HG02943 (cell line): ENCODE measurements at regions not wholly inside any gene's neighbourhood (a gene's known extent, or its start where the extent isn't known, plus 50 kb on each side); places are given as distances from the start of the nearest gene placed in this dataset.
A peak's percentile ranks its signal among the peaks of the same experiment; 100 is the strongest.
"Not testable (repeated sequence)": the region's sequence is repeated elsewhere in the genome, so short reads cannot be mapped to it uniquely, and the experiment has no call there.

Experiments used
- ATAC-seq: cut with Tn5 transposase; IDR thresholded peaks from one replicate; pipeline ENCODE4 v1.9.1; 2021; ENCODE audit warnings: mild to moderate bottlenecking, low read depth, moderate library complexity; ENCODE audit not compliant: unreplicated experiment

DNA sequence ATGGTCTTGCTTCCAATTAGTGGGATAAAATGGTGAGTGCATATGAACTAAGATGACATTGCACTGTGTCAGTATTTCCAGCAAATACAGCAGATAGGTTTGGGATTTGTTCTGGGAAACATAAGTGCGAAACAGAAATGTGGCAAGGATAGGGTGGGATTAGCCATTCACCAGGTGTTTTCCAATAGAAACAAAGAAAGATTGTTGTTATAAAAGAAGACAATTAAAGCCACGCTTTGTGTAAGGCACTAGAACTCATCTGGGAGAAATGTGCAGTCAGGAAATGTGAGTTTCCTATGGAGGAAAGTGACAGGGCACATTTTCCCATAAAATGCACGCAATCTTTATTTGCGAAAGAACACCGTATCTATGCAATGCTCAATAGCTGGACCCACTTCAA is 1547.8 kb downstream of the EFNB2 start:
- no peak for ATAC-seq

GRCh38 chr13:104984296-104984818 is 1551.1 kb downstream of the EFNB2 start:
- ATAC-seq, result peak; percentile 75

DNA sequence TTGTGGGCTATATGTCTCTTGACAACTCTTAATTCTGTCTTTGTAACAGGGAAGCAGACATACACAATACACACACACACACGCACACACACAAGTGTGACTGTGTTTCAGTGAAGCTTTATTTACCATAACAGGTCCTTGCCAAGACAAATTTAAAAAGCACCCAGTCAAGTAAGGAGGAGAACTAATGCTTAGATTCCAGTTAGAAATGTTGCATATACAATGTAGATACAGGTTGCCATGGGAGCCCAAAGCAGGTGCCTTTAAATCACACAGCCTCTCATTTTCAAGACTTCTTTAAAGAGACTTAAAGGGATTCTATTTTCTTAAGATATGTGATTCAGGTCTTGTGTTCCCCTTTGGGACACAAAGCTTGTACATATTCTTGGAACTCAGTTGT is 1551.9 kb downstream of the EFNB2 start:
- no peak for ATAC-seq

GRCh38 chr13:104980586-104980985 is 1554.9 kb downstream of the EFNB2 start:
- no peak for ATAC-seq

- no peak for ATAC-seq
These were observed 1556.0 kb downstream of the EFNB2 start for GRCh38 chr13:104979281-104980030.

DNA sequence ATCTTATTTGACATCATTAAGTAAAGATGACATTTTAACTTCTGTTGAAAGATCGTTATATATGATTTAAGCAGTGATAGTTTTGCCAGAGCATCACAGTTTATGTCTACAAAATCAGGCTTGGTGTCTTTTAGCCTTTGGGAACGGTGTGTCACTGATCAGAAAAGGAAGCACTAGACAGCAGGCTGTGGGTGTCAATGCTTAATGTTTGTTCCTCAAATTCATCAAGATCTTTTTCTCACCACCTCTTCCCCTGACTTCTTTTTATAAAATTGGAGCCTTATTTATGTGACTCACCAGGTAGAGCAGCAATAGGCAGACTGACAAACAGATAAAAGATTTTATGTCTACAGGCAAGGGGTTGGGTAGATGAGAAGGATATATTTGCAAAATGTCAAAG is 1558.5 kb downstream of the EFNB2 start:
- ATAC-seq, result no peak

DNA sequence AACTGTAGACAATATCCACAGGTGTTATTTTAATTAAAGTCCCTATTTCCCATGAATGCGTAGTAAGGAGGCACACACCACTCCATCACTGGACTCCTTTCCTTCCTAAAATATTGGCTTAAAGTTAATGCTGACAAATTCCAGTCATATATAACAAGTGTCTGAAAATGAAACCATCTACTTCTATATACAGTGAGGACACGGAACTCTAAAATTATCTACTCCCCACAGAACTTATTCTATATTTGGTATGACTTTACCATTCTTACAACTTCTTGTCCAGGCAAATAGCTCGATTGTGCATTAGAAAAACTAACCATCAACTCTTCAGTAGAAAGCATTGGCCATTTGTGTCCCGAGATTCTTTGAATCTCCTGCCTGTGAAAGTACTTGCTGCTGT is 1560.2 kb downstream of the EFNB2 start:
- ATAC-seq, result no peak

GRCh38 chr13:104968876-104969275 is 1566.6 kb downstream of the EFNB2 start:
- no peak for ATAC-seq

- no peak for ATAC-seq
These were observed 1567.4 kb downstream of the EFNB2 start for GRCh38 chr13:104967836-104968630.

DNA sequence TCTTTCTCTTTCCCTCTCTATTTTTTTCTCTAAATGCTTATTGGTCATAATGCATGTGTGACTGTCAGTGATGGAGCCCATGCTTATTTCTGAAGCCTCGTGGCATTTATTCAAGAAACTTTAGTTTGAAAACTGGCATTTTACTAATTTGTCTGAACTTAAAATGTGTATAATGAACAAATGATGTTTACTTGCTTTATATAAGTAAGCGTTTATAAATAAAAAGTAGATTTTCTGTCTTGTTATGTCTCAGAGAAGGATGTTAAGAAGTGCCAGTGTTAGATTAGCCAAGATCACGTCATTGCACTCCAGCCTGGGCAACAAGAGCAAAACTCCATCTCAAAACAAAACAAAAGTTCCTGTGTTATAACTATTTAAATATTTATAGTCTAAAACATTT is 1568.1 kb downstream of the EFNB2 start:
- no peak for ATAC-seq

DNA sequence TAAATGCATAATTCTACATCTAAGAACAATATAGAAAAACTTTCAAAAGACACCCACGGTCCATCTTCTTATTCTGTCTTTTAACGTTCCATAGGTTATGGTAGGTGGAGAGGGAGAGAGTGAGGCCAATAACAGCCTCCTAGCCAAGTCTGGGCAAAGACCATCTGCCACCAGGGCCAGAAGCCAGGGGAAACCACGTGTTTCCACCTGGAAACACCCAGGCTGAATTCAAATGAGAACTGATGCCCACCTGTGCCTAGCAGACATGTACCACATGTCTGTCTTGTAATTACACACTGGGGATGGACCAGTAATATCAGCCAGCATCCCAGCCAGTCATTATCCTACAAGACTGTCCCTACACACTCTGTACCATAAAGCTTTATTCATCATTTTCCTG is 1573.1 kb downstream of the EFNB2 start:
- ATAC-seq, result no peak

DNA sequence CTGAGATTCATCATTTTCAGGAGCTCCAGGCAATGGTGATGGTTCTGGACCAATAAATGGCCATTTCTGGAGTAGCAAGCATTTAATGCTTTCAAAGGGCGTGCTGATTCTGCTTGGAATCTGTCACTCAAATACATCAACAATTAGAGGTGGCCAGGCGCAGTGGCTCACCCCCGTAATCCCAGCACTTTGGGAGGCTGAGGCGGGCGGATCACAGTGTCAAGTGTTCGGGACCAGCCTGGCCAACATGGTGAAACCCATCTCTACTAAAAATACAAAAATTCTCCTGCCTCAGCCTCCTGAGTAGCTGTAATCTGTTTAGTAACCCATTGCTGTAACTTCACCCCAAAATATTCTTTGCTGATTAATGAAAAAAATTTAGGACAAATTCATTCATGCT is 1574.2 kb downstream of the EFNB2 start:
- ATAC-seq, result no peak

DNA sequence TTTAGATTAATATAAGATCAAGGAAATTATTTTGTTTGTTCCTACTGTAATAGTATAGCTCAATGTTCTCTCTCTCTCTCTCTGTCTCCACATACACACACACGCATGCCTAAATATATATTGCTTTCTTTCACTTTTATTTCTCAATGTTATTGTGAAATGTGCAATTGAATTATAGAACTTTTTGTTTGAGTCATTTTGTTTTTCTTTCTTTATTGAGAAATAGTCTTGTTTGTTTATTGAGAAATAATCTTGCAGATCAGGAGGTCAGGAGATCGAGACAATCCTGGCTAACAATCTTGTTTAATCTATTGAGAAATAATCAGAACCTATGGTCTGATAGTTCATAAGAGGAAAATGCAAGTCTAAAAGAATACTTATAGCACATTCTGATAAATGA is 1581.3 kb downstream of the EFNB2 start:
- no peak for ATAC-seq

GRCh38 chr13:104953588-104953987 is 1581.9 kb downstream of the EFNB2 start:
- ATAC-seq, result no peak

DNA sequence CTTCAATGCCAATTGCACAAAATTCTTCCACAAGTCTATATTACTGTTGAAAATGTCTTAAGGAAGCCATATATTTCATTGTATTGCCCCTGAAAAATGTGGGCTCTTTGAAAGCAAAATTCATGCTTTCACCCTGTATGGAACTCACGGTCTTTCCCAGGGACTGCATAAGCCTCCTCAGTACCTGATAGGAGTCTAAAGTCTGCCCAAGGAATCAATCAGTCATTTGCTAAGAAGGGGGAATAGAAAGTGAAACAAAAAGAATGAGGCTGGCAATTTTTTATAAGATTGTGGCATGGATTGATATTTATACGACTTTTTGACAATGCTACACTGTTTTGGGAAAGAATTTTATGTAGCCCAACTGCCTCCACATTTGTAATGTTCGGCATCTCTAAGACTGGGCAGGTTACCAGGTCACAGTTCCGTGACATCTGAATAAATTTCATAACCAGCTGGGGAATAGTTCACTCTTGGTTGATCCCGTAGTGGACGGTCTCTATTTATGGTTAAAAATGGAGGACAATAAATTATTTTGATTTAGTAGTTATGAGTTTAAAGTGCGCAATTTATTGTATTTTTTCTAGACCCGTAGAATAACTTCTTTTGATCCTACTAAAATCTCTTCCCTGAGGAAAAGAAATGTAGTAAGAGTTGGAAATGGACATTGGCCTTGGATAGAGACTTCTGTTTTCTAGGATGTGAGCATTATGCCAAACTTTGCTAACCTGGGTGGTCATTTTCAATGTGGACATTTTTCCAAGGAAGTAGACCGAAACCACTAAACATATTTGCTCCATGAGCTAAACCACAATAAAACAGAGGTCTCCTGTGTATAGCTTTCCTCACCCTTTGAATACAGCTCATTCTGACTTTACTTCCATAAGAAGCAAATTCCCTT is 1585.4 kb downstream of the EFNB2 start:
- no peak for ATAC-seq

DNA sequence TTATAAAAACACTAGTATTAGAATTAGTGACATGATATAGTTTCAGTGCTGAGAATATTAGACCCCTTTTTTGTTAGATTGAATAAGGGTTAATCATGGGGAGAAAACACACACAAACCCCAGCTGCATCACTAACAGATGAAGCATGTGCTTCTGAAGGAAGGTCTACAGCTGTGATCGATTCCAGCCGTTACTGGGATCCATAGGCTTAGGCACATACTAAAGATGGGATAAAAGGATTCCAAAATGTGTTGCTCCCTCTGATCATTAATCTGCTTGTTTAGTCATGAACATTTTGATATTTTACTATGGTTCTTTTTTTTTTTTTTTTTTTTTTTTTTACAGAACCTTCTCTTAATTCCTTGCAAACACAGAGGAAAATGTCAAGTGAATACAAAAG is 1591.3 kb downstream of the EFNB2 start:
- ATAC-seq, result no peak

GRCh38 chr13:104943331-104943730 is 1592.1 kb downstream of the EFNB2 start:
- no peak for ATAC-seq

- no peak for ATAC-seq
These were observed 1597.6 kb downstream of the EFNB2 start for GRCh38 chr13:104937881-104938280.

DNA sequence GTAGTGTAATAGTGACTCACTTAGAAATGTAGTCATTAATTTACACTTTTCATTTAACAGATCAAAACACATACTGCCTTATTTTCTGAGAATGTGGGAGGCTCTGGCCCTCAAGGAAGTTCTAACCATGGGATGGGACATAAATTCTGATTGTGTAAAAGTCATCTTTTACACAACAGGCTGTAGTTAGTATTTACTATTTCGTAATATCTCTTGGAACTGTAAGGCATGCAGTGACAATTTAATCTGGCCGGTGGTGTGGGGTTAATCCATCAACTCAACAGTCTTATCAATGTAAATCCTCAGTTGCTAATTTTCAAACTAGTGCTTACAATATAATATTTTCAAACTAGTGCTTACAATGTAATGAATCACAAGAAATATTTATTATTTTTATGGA is 1599.2 kb downstream of the EFNB2 start:
- no peak for ATAC-seq

- not testable (repeated sequence) for ATAC-seq
These were observed 1614.9 kb downstream of the EFNB2 start for GRCh38 chr13:104920513-104920912.

DNA sequence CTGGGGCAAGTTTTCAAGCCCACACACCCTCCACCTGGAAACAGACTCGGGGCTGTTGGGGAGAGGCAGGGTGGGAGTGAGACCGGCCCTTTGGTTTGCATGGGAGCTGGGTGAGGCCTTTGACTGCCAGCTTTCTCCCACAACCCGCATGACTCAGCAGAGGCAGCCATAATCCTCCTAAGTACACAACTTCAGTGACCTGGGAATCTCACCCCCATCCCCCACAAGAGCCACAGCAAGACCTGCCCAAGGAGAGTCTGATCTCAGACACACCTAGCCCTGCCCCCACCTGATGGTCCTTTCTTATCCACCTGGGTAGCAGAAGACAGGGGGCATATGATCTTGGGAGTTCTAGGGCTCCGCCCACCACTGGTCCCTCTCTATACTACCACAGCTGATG is 1615.4 kb downstream of the EFNB2 start:
- no peak for ATAC-seq
